GM12878 (cell line): ENCODE measurements at regions not wholly inside any gene's neighbourhood (a gene's known extent, or its start where the extent isn't known, plus 50 kb on each side); places are given as distances from the start of the nearest gene placed in this dataset.

Experiments
- CBFB ChIP-seq: IDR thresholded peaks from 2 replicates; pipeline ENCODE4 v1.6.1; 2016; ENCODE audit warnings: antibody characterized with exemption, low read depth
- EP300 ChIP-seq, 2 experiments: fragments of 150-350 bp in 1 of 2; IDR thresholded peaks; 2 replicates each; pipeline ENCODE4 v1.6.1; 2011 to 2012; ENCODE audit warnings: low read depth in 2 of 2, low read length in 2 of 2, borderline replicate concordance in 1 of 2, improper control_type of control experiment in 1 of 2, inconsistent platforms in 1 of 2; ENCODE audit not compliant: control insufficient read depth in 1 of 2
- POLR2A ChIP-seq: IDR thresholded peaks from 2 replicates; pipeline ENCODE4 v1.6.1; 2011; ENCODE audit warnings: low read depth, mild to moderate bottlenecking, low read length
- PRDM15 ChIP-seq: fragments of 450-650 bp; formaldehyde crosslinking; IDR thresholded peaks from 2 replicates; pipeline ENCODE4 v1.4.0; 2020; ENCODE audit warnings: mild to moderate bottlenecking, moderate library complexity
- RAD21 ChIP-seq: IDR thresholded peaks from 2 replicates; pipeline ENCODE4 v1.6.1; 2011; ENCODE audit warnings: mild to moderate bottlenecking, low read depth, low read length, moderate library complexity; ENCODE audit not compliant: insufficient read depth
- SIN3A ChIP-seq: IDR thresholded peaks from 2 replicates; pipeline ENCODE4 v1.6.1; 2012; ENCODE audit warnings: low read depth, low read length, improper control_type of control experiment
- SUPT20H ChIP-seq: IDR thresholded peaks from 2 replicates; pipeline ENCODE4 v1.6.1; 2011; ENCODE audit warnings: low read depth, mild to moderate bottlenecking, low read length, moderate library complexity, borderline replicate concordance; ENCODE audit not compliant: control insufficient read depth
- TF ChIP-seq, protein P1 (sequence below), 3 experiments: IDR thresholded peaks in 2 of 3; conservative IDR thresholded peaks in 1 of 3; 2 replicates each; pipeline ENCODE4 v1.5.1; 2011; ENCODE audit warnings: low read depth in 3 of 3, low read length in 3 of 3, mild to moderate bottlenecking in 3 of 3, control low read depth in 2 of 3, moderate library complexity in 2 of 3, inconsistent platforms in 1 of 3, mixed read lengths in 1 of 3; ENCODE audit not compliant: control insufficient read depth in 2 of 3, insufficient read depth in 1 of 3; ENCODE audit errors: extremely low read depth in 1 of 3

- TF ChIP-seq POLR2A (no peak), SIN3A (no peak), SUPT20H (no peak), RAD21 (no peak), CBFB (no peak), PRDM15 (no peak), EP300 (IDR thresholded peaks at IDR 0.05; ENCODE audit: borderline replicate concordance in 1 of 2, control insufficient read depth in 1 of 2, low read depth in 2 of 2, low read length in 2 of 2) (no peak)
- TF ChIP-seq, protein P1, sequence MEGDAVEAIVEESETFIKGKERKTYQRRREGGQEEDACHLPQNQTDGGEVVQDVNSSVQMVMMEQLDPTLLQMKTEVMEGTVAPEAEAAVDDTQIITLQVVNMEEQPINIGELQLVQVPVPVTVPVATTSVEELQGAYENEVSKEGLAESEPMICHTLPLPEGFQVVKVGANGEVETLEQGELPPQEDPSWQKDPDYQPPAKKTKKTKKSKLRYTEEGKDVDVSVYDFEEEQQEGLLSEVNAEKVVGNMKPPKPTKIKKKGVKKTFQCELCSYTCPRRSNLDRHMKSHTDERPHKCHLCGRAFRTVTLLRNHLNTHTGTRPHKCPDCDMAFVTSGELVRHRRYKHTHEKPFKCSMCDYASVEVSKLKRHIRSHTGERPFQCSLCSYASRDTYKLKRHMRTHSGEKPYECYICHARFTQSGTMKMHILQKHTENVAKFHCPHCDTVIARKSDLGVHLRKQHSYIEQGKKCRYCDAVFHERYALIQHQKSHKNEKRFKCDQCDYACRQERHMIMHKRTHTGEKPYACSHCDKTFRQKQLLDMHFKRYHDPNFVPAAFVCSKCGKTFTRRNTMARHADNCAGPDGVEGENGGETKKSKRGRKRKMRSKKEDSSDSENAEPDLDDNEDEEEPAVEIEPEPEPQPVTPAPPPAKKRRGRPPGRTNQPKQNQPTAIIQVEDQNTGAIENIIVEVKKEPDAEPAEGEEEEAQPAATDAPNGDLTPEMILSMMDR (IDR thresholded peaks at IDR 0.05 in 2 of 3, conservative IDR thresholded peaks at IDR 0.05 in 1 of 3; ENCODE audit: control insufficient read depth in 2 of 3, extremely low read depth in 1 of 3, insufficient read depth in 1 of 3, low read depth in 3 of 3, low read length in 3 of 3), result no peak
Measured at GRCh38 chr13:89584058-89584620, 1763.3 kb upstream of the MIR17HG start.
